NCI-H446 (cell line): ENCODE measurements at regions not wholly inside any gene's neighbourhood (a gene's known extent, or its start where the extent isn't known, plus 50 kb on each side); places are given as distances from the start of the nearest gene placed in this dataset.

Experiments used
- DNase-seq, 2 experiments: peaks; one replicate each; lab custom pipeline; 2025; lab: John Stamatoyannopoulos, UW

DNA sequence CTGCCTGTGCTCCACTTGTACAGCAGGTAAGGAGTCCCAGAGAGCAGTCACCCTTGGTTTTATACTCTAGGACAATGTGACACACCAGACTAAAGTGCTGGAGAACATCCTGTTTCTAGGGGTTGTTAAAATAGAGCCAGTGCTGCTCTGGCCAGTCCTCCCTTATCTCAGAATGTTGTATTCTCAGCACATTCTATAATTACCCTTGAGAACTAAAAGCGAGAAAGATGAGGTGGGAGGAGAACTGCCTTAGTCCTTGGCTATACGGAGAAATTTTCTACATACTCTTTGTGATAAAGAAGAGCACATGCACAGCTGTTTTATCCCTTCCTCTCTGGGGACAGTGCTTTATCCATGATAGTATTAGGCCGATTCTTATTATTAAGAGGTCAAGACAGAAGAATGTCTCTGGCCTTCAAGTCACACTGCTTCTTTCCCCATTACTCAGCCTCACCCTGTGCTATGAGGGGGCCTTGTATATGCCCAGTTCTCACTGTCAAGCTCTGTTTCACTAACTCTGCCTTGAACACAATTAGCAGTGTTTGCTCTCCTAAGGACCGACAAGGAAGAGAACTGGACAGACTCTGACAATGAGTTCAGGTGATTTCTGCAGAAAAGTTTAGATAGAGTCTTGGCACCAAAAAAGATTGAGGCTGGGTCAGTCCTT is 385.8 kb downstream of the TRIB2 start:
- DNase-seq = no peak

DNA sequence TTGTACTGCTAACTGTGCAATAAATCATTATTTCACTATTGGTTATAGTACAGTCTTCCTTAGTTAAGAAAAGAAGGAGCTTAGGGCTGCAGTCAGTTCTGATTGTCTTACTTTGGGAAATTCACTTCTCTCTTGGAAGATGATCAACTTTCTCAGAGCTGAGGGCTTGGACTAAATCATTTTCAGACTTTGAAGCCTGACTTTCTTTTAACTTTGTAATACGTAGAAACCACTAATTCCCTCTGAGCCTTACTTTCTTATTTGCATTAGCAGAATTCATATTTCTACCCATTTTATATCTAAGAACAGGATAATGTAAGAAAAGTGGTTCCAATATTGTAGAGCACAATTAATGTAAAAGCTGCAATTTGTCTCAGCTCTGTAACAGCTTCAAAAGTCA is 386.4 kb downstream of the TRIB2 start:
- no peak for DNase-seq

DNA sequence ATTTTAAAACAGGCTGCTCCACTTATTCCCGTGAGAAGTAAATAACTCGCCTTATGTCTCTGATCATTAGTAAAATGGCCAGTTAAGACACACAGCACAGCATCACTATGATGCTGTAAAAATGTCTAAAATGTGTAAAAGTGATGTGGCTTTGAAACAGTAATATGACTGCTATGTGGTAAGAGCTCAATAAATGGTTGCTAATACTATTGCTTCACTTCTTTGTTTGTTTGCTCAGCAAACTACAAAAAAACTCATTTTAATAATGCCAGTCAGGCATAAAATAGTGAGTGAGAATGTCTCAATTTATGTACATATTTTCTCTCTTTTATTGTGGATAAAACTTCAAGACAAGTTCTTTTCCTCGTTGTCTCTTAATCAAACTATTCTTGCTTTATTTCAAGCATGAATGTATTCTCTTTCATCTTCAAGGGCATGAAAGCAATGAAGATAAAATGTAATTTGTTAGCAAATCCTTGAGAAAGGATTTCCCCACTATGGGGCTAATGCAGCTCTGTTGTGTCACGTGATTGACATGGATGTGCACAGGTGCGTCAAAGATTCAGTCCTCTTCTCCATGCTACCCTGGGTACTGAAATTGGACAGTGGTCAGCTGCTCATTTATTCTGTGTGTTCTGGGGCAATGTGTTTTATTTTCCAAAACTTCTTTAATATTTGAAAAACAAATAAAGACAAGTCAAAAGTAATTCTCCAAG is 387.2 kb downstream of the TRIB2 start:
- no peak for DNase-seq

DNA sequence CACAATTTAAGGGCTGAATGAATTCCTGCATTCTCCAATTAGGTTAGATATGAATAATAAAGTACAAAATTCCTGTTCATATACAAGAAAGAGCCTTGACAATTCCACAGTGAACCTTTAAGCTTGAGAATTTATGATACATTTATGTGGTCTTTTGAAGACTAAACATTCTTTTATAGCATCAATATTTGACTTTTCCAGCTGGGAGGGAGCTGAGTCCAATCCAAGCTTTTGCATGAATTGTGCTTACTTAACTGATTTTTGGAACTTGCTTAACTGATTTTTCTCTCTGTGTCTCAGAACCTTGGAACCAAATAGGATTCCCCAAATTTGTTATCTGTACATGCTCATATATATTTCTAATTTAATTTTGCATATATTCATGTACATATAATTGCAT is 388.0 kb downstream of the TRIB2 start:
- DNase-seq = no peak

DNA sequence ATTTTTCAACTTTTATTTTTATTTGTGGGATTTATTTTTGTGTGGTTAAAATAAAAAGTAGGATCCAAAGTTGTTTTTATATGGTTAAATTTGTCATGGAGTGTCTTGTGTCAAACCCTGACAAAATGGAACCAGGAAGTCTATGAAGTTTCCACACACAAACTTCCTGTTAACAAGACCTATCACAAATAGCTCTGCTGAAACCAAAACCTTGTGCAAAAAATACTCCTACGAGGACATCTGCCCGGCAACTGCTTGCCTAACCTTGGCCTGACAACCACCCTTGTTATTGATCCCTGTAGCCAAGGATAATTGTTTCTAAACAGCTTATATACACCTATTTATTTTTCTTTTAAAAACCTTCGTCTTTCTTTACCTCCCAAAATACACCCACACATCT is 389.6 kb downstream of the TRIB2 start:
- DNase-seq = no peak

DNA sequence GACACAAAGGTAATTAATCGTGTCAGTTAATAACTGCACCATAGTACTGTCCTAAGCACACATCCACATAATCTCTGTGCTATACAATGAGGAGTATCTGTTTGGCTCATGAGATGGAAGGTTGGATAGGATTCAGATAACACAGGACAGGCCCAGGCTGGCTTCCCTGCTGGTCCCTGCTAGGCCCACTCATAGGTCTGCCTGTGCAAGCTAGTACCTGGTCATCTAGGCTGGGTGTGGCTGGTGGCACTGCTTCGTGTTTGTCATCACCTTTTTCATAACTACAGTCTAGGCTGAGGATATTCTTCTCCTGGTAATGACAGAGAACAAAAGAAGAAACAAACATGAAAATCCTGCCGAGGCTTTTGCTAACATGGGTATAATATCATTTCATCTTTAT is 392.8 kb downstream of the TRIB2 start:
- no peak for DNase-seq

DNA sequence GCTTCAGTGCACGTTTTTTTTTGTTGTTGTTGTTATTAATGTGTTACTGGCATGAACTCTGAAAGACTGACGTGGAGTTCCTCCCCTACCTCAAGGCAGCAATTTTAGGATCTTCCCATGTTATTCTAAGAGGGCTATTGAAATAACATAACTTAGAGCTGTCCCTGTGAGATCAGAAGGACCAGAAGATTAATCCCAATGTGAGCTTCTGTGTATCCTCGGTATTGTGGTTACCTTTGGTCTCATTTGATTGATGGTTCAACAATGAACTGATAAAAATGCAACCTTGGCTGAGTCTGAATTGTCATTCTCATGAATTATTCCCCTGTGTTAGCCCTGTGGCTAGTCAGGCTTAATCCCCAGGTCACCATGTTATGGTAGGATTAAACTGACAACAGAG is 394.1 kb downstream of the TRIB2 start:
- no peak for DNase-seq

DNA sequence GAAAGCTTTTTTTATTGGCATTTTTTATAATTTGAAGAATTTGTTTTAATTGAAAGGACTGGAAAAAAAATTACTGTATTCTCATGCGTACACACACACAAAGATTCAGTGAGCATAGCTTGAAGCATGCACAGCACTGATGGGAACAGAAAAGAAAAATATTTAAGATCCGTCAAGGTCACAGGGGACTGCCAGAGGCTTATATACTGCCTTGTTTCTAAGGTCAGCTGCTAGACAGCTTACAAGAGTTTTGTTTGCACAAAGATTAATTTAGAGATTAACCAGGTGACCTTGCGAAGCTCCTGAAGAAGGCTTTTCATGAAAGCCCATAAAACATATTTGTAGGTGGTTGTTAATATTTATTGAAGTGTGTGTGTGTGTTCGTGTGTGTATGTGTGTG is 396.3 kb downstream of the TRIB2 start:
- no peak for DNase-seq

DNA sequence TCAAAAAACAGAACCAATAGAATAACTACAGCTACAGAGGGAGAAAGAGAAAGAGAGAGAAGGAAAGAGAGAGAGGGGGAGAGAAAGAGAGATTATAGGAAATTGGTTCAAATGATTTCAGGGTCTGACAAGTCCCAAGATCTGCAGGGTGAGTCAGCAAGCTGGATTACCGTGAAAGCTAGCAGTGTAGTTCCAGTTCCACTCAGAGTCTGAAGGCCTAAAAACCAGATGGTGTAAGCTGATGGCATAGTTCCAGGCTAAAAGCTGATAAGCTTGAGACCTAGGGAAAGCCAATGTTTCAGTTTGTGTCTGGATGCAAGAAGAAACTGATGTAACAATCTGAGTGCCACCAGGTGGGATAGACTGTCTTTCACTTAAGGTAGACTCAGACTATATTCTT is 397.7 kb downstream of the TRIB2 start:
- DNase-seq = no peak

DNA sequence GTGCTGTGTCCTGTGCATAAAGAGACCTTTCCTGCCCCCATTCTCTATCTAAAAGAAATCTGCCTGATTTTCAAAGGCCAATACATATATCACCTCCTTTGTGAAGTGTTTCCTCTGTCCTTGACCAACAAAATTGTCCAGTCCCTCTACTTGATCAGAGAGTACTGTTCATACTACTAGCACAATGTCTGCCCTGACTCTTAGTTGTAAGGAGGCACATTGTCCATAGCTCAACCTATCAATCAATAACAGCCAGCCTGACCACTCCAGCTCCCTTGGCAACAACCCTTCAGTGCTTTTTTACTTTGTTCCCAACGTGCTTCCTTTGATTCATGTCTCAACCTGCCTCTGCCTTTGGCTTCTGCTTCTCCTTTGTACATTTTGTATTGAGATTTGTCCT is 398.9 kb downstream of the TRIB2 start:
- DNase-seq = no peak

DNA sequence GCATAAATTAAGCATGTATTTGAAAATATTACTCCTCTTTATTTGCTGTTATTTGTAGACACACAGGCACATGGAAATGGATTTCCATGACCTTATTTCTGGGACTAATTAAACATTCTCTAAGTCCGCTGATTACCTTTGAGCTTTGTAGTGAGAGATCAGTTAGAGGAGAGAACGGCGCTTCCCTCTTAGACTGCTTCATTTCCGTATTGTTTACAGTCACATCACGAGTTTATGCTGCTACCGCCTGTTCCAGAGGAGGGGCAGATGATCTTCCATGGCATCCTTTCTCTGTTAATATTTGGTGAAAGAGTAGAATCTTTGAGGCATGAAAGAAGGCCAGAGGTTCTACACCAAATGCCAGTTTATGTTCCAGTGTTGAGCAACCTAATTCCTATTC is 404.4 kb downstream of the TRIB2 start:
- DNase-seq = no peak

DNA sequence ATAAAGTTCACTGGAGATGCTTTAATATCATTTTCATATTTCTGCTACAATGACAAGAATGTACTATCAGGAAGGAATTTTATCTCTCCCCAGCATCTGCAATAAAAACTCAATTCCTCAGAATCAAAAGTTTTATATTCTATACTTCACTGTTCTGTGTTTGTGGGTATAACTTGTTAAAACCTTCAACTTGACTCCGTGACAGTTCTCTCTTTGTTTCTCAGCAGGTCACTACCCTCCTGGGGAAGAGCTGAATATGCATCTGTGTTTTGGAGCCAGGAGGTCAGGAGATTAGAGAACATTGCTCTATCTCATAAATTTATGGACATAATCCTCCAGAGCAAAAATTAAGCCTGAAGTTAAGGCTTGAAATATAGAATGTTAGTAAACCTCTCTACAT is 411.4 kb downstream of the TRIB2 start:
- no peak for DNase-seq

DNA sequence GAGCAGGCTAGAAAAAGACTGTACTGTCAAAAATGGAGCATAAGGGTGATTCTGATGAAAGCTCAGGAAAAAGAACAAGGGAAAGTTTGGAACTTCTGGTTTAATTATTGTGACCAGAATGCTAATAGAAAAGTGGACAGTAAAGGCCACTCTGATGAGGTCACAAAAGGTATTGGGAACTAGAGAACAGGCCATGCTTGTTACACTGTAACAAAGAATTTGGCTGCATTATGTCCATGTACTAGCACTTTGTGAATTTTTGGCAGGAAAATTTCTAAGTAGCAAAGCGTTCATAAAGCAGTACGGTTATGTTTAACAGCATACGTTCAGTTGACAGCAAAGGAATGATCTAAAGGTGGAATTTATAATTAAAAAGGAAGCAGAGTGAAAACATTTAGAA is 418.6 kb downstream of the TRIB2 start:
- DNase-seq = no peak

DNA sequence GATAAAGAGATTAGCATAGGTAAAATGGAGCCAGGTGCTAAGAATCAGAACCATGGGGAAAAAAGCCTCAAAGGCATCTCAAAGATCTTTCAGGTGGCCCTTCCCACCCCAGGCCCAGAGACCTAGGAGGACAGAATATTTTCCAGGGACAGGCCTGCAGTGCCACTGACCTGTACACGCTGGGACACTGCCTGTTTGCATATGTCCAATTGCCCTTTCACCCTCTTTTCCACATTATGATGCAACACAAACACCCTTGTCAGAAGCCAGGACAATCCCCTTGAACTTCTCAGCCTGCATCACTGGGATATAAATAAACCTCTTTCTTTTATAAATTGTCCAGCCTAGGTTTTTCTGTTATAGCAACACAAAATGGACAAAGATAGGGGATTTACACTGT is 419.1 kb downstream of the TRIB2 start:
- DNase-seq = no peak

DNA sequence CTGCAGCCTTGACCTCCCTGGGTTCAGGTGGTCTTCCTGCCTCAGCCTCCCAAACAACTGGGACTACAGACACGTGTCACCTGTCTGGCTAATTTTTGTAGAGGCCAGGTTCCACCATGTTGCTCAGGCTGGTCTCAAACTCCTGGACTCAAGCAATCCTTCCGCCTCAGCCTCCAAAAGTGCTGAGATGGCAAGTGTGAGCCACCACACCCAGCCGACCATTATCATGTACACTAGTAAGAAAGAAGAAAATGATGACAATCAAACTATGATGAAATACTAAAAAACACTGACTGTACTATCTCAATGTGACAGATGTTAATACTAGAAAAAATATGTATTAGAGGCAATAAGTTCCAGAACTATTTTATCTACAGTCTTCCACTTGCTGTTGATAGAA is 420.9 kb downstream of the TRIB2 start:
- DNase-seq = no peak

DNA sequence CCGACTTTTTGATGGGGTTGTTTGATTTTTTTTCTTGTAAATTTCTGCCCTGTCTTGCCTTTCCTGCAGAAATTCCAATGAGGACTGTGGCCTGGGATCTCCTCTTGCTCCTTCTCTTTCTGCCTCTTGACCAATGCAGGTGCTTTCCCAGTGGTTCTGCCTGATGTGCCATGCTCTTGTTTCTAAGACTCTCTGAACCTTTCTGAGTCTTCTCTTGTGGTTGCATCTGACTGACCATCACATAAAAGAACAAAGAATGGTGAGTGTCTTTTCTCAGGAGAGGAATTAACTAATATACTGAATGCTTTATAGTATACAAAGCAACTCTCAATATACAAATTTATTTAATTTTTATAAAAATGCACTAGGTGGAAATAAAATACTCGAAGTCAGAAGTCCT is 424.6 kb downstream of the TRIB2 start:
- no peak for DNase-seq

DNA sequence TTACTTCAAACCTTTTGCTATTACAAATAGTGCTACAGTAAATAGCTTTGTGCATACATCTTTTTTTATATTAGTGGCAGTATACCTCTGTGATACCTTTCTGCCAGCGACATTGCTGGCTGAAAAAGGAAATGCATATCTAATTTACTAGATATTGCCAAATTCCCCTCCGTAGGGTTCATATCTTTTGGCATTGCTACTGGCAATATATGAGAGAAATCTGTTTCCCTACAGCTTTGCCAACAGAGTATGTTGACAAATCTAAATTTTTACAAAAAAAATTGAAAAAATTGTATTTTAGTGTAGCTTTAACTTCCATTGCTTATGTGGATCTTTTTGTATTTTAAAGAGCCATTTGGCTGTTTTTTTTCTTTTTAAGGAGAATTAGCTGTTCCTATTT is 426.7 kb downstream of the TRIB2 start:
- DNase-seq = no peak

DNA sequence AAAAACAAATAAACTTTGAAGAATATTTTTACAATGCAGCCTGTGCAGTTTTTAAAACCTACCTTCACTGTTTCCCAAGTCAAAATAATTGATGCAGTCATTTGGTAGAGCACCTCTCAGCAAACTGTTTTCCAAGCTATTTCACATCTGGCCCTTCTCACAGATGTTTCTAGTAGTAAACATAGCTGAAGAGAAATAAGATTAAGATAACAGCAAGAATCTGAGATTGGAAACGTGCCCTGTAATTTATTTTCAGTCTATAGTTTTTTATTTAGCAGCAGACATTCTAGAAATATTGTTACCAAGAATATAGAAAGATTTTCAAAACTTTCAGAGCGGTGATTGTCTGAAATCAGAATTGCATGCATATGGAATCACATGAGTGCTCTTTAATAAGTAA is 440.2 kb downstream of the TRIB2 start:
- no peak for DNase-seq

DNA sequence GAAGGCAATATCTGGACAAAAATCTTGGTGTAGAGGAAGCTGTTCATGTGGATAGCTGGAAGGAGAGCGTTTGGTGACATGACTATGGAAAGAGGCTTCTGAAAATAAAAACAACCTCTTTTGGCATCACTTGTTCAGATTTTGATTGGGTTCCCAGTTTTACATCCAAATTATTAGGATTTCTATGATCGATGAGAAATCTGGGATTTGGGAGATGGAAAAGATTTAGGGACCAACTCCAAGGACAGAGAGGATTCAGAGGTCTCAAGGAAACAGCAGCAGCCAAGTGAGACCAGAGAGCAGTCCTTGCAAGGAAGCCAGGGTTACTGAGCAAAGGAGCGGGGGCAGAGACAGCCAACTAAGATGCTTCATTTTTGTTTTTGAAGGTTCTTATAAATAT is 441.7 kb downstream of the TRIB2 start:
- DNase-seq = no peak

DNA sequence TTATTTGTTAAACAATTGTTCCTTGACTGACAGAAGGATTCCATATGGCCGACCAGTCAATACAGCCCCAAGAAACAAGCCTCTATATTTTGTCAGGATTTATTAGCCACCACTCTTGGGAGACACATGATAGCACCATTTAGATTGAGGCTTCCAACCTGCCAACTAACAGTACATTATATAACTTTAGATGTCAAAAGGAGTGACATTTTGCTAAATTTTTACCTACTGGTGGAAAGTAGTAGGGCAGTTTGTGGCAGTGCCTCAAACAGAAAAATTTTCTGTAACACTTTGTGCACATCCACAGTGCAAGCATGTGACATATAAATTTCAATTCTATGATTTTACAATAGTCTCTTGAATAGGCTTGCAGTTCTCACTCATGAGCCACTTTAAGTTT is 464.0 kb downstream of the TRIB2 start:
- DNase-seq = no peak

DNA sequence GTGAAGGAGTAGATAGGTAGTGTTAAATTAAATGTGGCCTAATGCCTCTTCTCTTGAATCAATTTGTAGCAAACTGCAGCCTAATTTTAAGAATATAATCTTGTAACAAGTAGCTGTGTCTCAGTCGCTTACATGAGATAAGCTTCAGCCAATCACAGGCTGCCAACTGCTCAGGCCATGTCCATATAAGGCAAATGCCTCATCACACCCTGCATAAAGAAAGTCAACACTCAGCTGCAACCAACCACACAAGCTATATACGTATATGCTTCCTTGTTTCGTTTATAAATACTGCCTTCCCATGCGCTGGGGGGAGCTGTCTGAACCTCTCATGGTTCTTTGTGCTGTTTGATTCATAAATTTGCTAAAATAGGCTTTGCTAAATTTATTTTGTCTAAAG is 476.3 kb downstream of the TRIB2 start:
- no peak for DNase-seq

DNA sequence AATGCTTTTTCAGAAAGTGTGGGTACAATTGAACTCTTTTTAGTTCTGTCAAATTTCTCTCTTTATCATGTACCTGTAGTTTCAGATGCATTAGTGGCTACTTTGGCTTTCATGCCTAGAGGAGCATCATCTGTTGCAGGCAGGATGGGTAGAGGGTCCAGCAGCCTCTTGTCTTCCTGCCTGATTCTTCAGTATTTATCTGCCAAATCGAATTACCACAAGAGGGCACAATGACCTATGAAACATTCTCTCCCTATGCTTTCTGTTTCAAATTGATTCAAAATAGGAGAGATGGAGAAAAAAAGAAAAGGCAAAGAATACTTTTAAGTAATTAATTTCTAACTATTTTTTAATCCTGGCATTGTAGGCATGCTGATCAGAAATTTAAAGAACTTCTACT is 477.2 kb downstream of the TRIB2 start:
- no peak for DNase-seq

DNA sequence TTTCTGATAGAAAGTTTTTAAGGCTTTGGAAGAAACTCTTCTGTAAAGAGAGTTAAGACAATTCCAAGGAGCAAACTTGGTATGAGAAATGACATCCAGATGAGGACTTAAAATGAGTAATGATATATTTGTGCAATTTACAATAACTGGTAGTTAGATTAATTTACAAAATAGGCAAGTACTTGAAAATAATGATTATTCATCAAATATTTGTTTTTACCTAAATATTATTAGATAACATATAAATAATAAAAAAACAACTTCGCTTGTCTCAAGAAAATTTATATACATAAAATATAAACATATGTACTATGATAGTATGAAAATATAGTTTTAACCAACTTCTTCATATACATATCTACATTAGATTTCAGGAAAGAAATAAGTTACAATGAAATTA is 478.5 kb downstream of the TRIB2 start:
- no peak for DNase-seq

DNA sequence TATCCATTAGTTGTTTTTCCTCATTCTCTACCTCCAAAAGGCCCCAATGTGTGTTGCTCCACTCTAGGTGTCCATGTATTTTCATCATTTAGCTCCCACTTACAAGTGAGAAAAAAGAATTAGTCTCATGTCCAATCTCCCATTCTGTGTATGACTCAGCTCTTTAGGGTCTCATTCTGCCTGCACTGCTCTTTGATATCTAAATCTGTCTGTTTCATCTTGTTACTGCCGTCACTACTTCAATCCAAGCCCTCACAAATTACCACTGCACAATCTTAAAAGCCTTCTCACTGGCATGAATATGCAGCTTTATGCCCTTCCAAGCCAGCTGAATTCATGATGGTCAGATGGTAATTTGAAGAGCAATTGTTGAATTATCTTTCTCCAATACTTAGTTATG is 480.5 kb downstream of the TRIB2 start:
- DNase-seq = no peak
